ENCODE measurements at regions not wholly inside any gene's neighbourhood (a gene's known extent, or its start where the extent isn't known, plus 50 kb on each side); places are given as distances from the start of the nearest gene placed in this dataset.

DNA sequence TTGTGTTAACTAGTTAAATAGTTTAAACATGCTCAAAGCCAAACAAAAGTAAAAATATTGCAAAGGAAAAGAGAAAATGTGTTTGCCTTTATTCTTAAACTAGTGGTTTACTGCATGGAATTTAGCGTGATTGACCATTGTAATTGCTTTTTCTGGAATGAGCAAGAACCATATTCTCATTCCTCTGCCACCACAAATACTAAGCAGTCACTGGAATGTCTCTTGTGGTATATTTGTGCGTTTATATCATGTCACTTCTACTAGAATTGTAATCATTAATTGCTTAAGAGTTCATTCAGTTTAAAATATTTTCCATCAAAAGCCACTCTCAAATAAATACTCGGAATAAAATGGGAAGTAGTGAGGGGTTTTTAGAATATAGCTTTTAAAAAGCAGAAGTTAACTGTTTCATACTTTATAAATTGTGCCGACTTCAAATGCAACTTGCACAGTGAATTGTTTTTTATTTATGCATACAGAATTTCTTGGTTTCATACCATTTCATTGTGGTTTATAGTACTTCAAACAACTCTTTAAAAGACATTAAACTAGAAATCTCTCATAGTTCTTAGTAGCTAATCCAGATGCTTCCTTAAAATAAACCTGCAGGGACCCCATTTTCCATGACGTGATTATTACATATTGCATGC lies 288.1 kb downstream of the EPHA4 start:
- TF ChIP-seq, protein P1, sequence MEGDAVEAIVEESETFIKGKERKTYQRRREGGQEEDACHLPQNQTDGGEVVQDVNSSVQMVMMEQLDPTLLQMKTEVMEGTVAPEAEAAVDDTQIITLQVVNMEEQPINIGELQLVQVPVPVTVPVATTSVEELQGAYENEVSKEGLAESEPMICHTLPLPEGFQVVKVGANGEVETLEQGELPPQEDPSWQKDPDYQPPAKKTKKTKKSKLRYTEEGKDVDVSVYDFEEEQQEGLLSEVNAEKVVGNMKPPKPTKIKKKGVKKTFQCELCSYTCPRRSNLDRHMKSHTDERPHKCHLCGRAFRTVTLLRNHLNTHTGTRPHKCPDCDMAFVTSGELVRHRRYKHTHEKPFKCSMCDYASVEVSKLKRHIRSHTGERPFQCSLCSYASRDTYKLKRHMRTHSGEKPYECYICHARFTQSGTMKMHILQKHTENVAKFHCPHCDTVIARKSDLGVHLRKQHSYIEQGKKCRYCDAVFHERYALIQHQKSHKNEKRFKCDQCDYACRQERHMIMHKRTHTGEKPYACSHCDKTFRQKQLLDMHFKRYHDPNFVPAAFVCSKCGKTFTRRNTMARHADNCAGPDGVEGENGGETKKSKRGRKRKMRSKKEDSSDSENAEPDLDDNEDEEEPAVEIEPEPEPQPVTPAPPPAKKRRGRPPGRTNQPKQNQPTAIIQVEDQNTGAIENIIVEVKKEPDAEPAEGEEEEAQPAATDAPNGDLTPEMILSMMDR (IDR thresholded peaks at IDR 0.05), result no peak
- TF ChIP-seq POLR2A (IDR thresholded peaks at IDR 0.05), result no peak

Data from body of pancreas (tissue), 4 donors.